GM23338 (cell line): ENCODE measurements at regions not wholly inside any gene's neighbourhood (a gene's known extent, or its start where the extent isn't known, plus 50 kb on each side); places are given as distances from the start of the nearest gene placed in this dataset.

Source experiments
- CREB1 ChIP-seq: fragments of 250-450 bp; sonication (Bioruptor Pico); IDR thresholded peaks from 2 replicates; pipeline ENCODE4 v1.5.0; 2020; ENCODE audit warnings: low read depth, mild to moderate bottlenecking, moderate library complexity
- CTCF ChIP-seq, 2 experiments: fragments of 200-600 bp in 1 of 2; sonication (generic) in 1 of 2; conservative IDR thresholded peaks; 2 replicates each; pipeline versions ENCODE4 v1.5.1 to v1.6.1; 2016 to 2017; ENCODE audit warnings: antibody characterized with exemption in 2 of 2, low read depth in 2 of 2, mild to moderate bottlenecking in 2 of 2, moderate library complexity in 1 of 2
- EZH2 ChIP-seq: fragments of 200-600 bp; sonication (generic); IDR thresholded peaks from one replicate; pipeline ENCODE4 v1.8.0; 2017; ENCODE audit warnings: antibody characterized with exemption, mild to moderate bottlenecking, low read depth; ENCODE audit not compliant: unreplicated experiment
- POLR2AphosphoS5 ChIP-seq: IDR thresholded peaks from 2 replicates; pipeline ENCODE4 v1.6.1; 2016; ENCODE audit warnings: antibody characterized with exemption, low read depth

GRCh38 chr4:54371173-54371572 lies 142.1 kb downstream of the PDGFRA start:
- TF ChIP-seq EZH2 (no peak), CTCF (conservative IDR thresholded peaks at IDR 0.05; ENCODE audit: low read depth in 2 of 2) (no peak), CREB1 (CRISPR knock-in tag) (no peak), POLR2AphosphoS5 (no peak)
